HCT116 (cell line): ENCODE measurements at regions not wholly inside any gene's neighbourhood (a gene's known extent, or its start where the extent isn't known, plus 50 kb on each side); places are given as distances from the start of the nearest gene placed in this dataset.

Experiments
- ELF1 ChIP-seq: IDR thresholded peaks from 2 replicates; pipeline ENCODE4 v1.6.1; 2012; ENCODE audit warnings: low read depth, borderline replicate concordance
- SIN3A ChIP-seq: IDR thresholded peaks from 2 replicates; pipeline ENCODE4 v1.6.1; 2012; ENCODE audit warnings: low read depth
- ZBTB33 ChIP-seq: IDR thresholded peaks from 2 replicates; pipeline ENCODE4 v1.6.1; 2011; ENCODE audit warnings: mild to moderate bottlenecking, low read length, moderate library complexity; ENCODE audit not compliant: insufficient replicate concordance; ENCODE audit errors: extremely low read depth
- TF ChIP-seq, protein P1 (sequence below): IDR thresholded peaks from 2 replicates; pipeline ENCODE4 v1.6.1; 2012
- TF ChIP-seq, protein P2 (sequence below), 3 experiments: fragments of 200-600 bp in 1 of 3; sonication (generic) in 1 of 3; IDR thresholded peaks in 2 of 3; conservative IDR thresholded peaks in 1 of 3; 2 replicates each; pipeline ENCODE4 v1.5.1; 2012 to 2017; ENCODE audit warnings: low read depth in 2 of 3, low read length in 2 of 3, antibody characterized with exemption in 1 of 3, borderline replicate concordance in 1 of 3, control low read depth in 1 of 3, mild to moderate bottlenecking in 1 of 3, mixed read lengths in 1 of 3, mixed run types in 1 of 3, moderate library complexity in 1 of 3; ENCODE audit not compliant: insufficient read depth in 1 of 3

DNA sequence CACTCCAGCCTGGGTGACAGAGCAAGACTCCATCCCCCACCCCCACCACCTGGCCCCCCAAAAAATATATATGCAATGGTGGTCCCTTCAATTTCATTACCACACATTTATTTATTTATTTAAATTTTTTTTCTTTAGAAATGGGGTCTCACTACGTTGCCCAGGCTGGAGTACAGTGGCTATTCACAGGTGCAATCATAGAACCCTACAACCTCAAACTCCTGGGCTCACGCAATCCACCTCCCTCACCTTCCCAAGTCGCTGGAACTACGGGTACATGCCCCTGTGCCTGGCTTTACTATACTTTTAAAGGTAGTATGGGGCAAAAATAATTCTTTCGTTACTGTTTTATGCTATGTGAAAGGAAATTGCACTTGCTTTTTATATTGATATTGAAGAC lies 50.9 kb upstream of the EP300 start (continued):
- TF ChIP-seq, protein P1, sequence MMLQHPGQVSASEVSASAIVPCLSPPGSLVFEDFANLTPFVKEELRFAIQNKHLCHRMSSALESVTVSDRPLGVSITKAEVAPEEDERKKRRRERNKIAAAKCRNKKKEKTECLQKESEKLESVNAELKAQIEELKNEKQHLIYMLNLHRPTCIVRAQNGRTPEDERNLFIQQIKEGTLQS: no peak
- no peak for TF ChIP-seq SIN3A
- TF ChIP-seq ZBTB33: no peak
- TF ChIP-seq, protein P2, sequence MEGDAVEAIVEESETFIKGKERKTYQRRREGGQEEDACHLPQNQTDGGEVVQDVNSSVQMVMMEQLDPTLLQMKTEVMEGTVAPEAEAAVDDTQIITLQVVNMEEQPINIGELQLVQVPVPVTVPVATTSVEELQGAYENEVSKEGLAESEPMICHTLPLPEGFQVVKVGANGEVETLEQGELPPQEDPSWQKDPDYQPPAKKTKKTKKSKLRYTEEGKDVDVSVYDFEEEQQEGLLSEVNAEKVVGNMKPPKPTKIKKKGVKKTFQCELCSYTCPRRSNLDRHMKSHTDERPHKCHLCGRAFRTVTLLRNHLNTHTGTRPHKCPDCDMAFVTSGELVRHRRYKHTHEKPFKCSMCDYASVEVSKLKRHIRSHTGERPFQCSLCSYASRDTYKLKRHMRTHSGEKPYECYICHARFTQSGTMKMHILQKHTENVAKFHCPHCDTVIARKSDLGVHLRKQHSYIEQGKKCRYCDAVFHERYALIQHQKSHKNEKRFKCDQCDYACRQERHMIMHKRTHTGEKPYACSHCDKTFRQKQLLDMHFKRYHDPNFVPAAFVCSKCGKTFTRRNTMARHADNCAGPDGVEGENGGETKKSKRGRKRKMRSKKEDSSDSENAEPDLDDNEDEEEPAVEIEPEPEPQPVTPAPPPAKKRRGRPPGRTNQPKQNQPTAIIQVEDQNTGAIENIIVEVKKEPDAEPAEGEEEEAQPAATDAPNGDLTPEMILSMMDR (IDR thresholded peaks at IDR 0.05 in 2 of 3, conservative IDR thresholded peaks at IDR 0.05 in 1 of 3; ENCODE audit: borderline replicate concordance in 1 of 3, insufficient read depth in 1 of 3, low read depth in 2 of 3, low read length in 2 of 3): no peak
- TF ChIP-seq ELF1: no peak
- TF ChIP-seq, all 23 proteins: peak for 0
